ENCODE measurements at regions not wholly inside any gene's neighbourhood (a gene's known extent, or its start where the extent isn't known, plus 50 kb on each side); places are given as distances from the start of the nearest gene placed in this dataset.
"Not testable (repeated sequence)": the region's sequence is repeated elsewhere in the genome, so short reads cannot be mapped to it uniquely, and the experiment has no call there.

DNA sequence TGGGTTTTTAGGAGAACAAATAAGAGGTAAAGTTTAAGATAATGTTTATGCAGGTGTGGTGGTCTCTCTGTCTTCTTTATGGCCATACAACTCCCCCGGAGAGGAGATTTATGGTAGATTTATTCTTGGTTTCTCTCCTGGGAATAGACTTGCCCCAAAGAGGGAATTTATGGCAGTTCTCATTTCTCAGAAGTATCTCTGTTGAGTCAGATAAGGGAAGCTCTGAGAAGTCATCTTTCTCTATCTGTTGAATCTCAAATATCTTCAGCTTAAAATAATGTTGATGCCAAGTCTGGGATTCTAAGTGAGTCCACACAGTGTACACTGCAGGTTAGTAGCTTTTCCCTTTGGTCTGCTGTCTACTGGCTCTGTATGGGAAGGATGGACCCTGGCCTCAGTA lies 276.4 kb upstream of the PLET1 start:
- intact Hi-C loops (cut with DNase I): no loop called here
- Histone ChIP-seq H3K27me3 (peaks cover 0 to 29% (median 0%) of the 10 kb centered on the region in 4 donors), H3K4me3 (no peak overlapping the region), H3K9me3 (no peaks in the 10 kb centered on the region), H3K36me3 (no peaks in the 10 kb centered on the region), H3K27ac (no peak overlapping the region), H3K4me1 (peaks cover 0 to 16% (median 7%) of the 10 kb centered on the region in 3 donors)
- 48 to 71% methylated on average over 1 of the region's 1 CpG for WGBS, 2 donors
- no peak for DNase-seq
- TF ChIP-seq POLR2A (IDR thresholded peaks at IDR 0.05): no peak
- TF ChIP-seq, protein P1, sequence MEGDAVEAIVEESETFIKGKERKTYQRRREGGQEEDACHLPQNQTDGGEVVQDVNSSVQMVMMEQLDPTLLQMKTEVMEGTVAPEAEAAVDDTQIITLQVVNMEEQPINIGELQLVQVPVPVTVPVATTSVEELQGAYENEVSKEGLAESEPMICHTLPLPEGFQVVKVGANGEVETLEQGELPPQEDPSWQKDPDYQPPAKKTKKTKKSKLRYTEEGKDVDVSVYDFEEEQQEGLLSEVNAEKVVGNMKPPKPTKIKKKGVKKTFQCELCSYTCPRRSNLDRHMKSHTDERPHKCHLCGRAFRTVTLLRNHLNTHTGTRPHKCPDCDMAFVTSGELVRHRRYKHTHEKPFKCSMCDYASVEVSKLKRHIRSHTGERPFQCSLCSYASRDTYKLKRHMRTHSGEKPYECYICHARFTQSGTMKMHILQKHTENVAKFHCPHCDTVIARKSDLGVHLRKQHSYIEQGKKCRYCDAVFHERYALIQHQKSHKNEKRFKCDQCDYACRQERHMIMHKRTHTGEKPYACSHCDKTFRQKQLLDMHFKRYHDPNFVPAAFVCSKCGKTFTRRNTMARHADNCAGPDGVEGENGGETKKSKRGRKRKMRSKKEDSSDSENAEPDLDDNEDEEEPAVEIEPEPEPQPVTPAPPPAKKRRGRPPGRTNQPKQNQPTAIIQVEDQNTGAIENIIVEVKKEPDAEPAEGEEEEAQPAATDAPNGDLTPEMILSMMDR (IDR thresholded peaks at IDR 0.05): no peak

DNA sequence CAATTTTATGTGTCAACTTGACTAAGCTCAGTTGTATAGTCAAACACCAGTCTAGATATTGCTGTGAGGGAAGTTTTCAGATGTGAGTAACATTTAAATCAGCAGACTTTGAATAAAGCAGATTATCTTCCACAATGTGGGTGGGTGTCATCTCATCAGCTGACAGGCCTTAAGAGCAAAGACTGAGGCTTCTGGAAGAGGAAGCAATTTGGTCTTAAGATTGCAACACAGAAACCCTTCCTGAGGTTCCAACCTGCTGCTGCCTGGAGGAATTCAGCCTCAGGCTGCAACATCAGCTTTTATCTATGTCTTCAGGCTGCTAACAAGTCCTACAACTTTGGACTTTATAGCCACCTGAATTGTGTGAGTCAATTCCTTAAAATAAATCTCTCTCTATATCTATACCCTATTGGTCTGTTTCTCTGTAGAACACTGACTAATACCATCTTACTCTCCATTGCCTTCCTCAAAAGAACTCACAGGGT lies 277.2 kb upstream of the PLET1 start:
- intact Hi-C loops (cut with DNase I): no loop called here
- no peak overlapping the region for H3K4me3 ChIP-seq
- no peak overlapping the region for H3K27ac ChIP-seq
- no peak for DNase-seq
- no peak for TF ChIP-seq POLR2A (IDR thresholded peaks at IDR 0.05)
- TF ChIP-seq, protein P1 (IDR thresholded peaks at IDR 0.05): no peak
- H3K36me3 ChIP-seq: no peaks in the 10 kb centered on the region
- H3K27me3 ChIP-seq: peaks cover 0 to 28% (median 0%) of the 10 kb centered on the region in 4 donors
- H3K9me3 ChIP-seq: no peaks in the 10 kb centered on the region
- peaks cover 0 to 16% (median 7%) of the 10 kb centered on the region in 3 donors for H3K4me1 ChIP-seq

DNA sequence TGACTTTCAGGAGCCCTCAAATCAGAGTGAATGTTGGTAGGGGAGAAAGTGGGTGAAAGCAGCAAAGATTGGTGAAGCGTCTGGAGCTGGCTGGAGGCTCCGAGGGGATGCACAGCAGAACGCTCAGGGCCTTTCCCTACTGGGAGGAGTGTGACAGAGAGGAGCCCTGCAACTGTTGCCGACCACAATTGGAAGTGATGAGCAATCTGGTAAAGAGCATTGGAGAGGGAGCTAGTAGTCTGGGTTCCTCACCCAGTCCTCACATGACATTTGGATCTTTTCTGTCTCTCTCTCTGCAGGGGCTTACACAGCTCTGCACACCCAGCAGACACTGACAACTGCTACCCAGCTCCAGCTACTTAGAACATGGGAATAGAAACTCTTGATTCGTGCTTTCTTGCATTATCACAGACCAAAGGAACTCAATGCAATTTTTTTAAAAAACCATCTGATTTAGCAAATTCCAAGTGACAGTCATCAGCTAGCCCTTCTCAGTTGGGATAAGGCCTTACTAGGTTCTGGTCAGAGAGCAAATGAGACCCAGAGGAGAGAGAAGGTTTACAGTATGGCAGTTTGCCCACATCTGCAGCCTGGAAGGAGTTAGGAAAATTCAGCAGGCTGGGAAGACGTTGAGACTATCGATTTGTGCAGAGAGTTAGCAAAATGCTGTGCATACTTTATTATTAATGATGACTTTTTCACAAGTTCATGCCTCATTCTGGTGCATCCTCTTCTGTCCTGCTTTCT lies 278.0 kb upstream of the PLET1 start:
- WGBS, 2 donors: 73 to 81% methylated on average over 7 of the region's 7 CpGs
- no peak for DNase-seq
- no peak for TF ChIP-seq POLR2A (IDR thresholded peaks at IDR 0.05)
- TF ChIP-seq, protein P1 (IDR thresholded peaks at IDR 0.05): no peak
- Histone ChIP-seq H3K27ac (no peak overlapping the region), H3K27me3 (peaks cover 0 to 21% (median 0%) of the 10 kb centered on the region in 4 donors), H3K4me1 (peaks cover 0 to 16% (median 7%) of the 10 kb centered on the region in 3 donors), H3K9me3 (no peaks in the 10 kb centered on the region), H3K4me3 (no peak overlapping the region), H3K36me3 (no peaks in the 10 kb centered on the region)
- intact Hi-C loops (cut with DNase I): no loop called here

DNA sequence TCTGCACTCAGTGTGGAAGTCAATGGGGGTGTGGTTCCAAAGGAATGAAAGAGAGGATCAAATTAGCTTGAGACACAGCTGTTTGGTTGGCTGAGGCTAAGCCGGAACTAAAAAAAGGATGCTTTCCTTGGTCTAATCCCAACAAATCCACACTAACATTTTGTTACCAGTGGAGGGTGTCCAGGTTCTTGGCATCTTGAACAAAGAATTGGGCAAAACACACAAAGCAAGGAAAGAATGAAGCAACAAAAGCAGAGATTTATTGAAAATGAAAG lies 278.6 kb upstream of the PLET1 start:
- not testable (repeated sequence) for DNase-seq
- 38 to 50% methylated on average over 1 of the region's 1 CpG for WGBS, 2 donors
- peaks cover 0 to 16% (median 0%) of the 10 kb centered on the region in 4 donors for H3K27me3 ChIP-seq

DNA sequence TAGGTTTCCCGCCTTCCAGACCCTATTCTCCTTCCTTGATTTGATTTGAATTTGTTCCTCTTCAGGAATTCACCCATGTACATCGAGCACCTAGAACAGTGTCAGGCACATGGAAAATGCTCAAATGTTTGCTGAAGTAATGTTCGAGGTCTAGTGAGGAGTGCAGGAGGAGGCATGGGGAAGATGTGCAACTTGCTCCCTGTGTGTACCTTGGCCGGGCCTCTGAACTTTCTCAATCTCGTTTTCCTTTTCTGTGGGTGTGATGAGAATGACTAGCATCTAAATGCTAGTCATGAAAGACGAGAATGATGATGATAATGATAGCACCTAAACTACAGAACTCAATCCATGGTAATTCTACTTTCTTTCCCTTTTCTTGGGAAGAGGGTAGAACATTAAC lies 279.1 kb upstream of the PLET1 start:
- peaks cover 0 to 16% (median 7%) of the 10 kb centered on the region in 3 donors for H3K4me1 ChIP-seq
- intact Hi-C loops (cut with DNase I): no loop called here
- H3K36me3 ChIP-seq: no peaks in the 10 kb centered on the region
- peaks cover 0 to 16% (median 0%) of the 10 kb centered on the region in 4 donors for H3K27me3 ChIP-seq
- H3K4me3 ChIP-seq: no peak overlapping the region
- no peaks in the 10 kb centered on the region for H3K9me3 ChIP-seq
- TF ChIP-seq, protein P1 (IDR thresholded peaks at IDR 0.05): no peak
- TF ChIP-seq POLR2A (IDR thresholded peaks at IDR 0.05): no peak
- no peak overlapping the region for H3K27ac ChIP-seq
- WGBS, 2 donors: 74 to 75% methylated on average over 6 of the region's 6 CpGs
- DNase-seq: no peak

More for the DNA sequence above, 278.6 kb upstream of the PLET1 start:
- intact Hi-C loops (cut with DNase I); H3K36me3 ChIP-seq; H3K4me3 ChIP-seq; H3K27ac ChIP-seq; H3K9me3 ChIP-seq: not testable (repeated sequence)
- H3K4me1 ChIP-seq: peaks cover 0 to 16% (median 7%) of the 10 kb centered on the region in 3 donors
